HCT116 (cell line): ENCODE measurements at regions not wholly inside any gene's neighbourhood (a gene's known extent, or its start where the extent isn't known, plus 50 kb on each side); places are given as distances from the start of the nearest gene placed in this dataset.

Experiments used
- ATAC-seq: fragments of 200-7000 bp; cut with Tn5 transposase; 2 replicates; pipeline ENCODE4 v1.9.1; 2020; ENCODE audit warnings: mild to moderate bottlenecking, moderate library complexity
- BruUV-seq: library from RNA; stranded (reverse); fragments of 400-500 nt; replicated peaks from 2 replicates; lab custom pipeline; 2021; lab: Mats Ljungman, UMichigan
- CTCF ChIA-PET: fragments of 300-600 bp; sonication (Branson Sonifier 250); formaldehyde crosslinking; loops from one replicate; lab custom pipeline; 2021; ENCODE audit warnings: antibody characterized with exemption; lab: Charles Lee
- POLR2A ChIA-PET: fragments of 300-600, 350-600 bp; sonication (Branson Sonifier 250); formaldehyde crosslinking; loops from one replicate; lab custom pipeline; 2021; ENCODE audit warnings: antibody characterized with exemption; lab: Charles Lee
- RAD21 ChIA-PET, 2 experiments: fragments of 300-600 bp; sonication (Branson Sonifier 250); formaldehyde crosslinking; loops; one replicate each; lab custom pipeline; 2023; ENCODE audit warnings: low total read pairs in 2 of 2; ENCODE audit not compliant: uncharacterized antibody in 2 of 2, unreplicated experiment in 2 of 2, low non-redundant PET in 1 of 2; lab: Charles Lee
- DNase-seq: peaks from one replicate; pipeline ENCODE4 v3.0.0-alpha.2; 2010; ENCODE audit warnings: low read depth, low spot score
- H2AFZ ChIP-seq: fragments of 200-600 bp; shearing (Covaris generic), sonication (generic); 2 replicates; pipeline ENCODE4 v1.6.1; 2017; ENCODE audit warnings: low read depth, mixed run types, mixed read lengths, antibody characterized with exemption, low read length; ENCODE audit not compliant: poor library complexity, severe bottlenecking
- H3K27ac ChIP-seq: 2 replicates; pipeline ENCODE4 v1.5.1; 2012; ENCODE audit warnings: low read depth, low read length
- H3K27me3 ChIP-seq: fragments of 200-600 bp; sonication (generic); 2 replicates; pipeline ENCODE4 v1.6.1; 2016; ENCODE audit warnings: mixed run types, low read length, mixed read lengths; ENCODE audit not compliant: insufficient read depth
- H3K36me3 ChIP-seq, 2 experiments: fragments of 200-500 bp in 1 of 2; fragments of 200-600 bp in 1 of 2; sonication (Bioruptor generic) in 1 of 2; sonication (generic) in 1 of 2; 2 replicates each; pipeline versions ENCODE4 v1.5.1 to v1.6.1; 2014 to 2016; ENCODE audit warnings: low read length in 2 of 2, inconsistent platforms in 1 of 2, mixed read lengths in 1 of 2, mixed run types in 1 of 2; ENCODE audit not compliant: insufficient read depth in 2 of 2, control insufficient read depth in 1 of 2
- H3K4me1 ChIP-seq, 2 experiments: fragments of 200-600 bp in 1 of 2; sonication (generic) in 1 of 2; 2 replicates each; pipeline versions ENCODE4 v1.5.1 to v1.6.1; 2012 to 2017; ENCODE audit warnings: low read length in 2 of 2, inconsistent platforms in 1 of 2, mild to moderate bottlenecking in 1 of 2, mixed read lengths in 1 of 2, mixed run types in 1 of 2, moderate library complexity in 1 of 2; ENCODE audit not compliant: insufficient read depth in 2 of 2, control insufficient read depth in 1 of 2
- H3K4me2 ChIP-seq: fragments of 200-600 bp; sonication (generic); 2 replicates; pipeline ENCODE4 v1.6.1; 2017; ENCODE audit warnings: mixed run types, low read length, mixed read lengths
- H3K4me3 ChIP-seq, 2 experiments: fragments of 200-600 bp in 1 of 2; sonication (generic) in 1 of 2; replicated peaks in 1 of 2; 2 replicates each; pipeline ENCODE4 v1.5.1; 2011 to 2016; ENCODE audit warnings: low read length in 2 of 2, control low read depth in 1 of 2, low read depth in 1 of 2, mild to moderate bottlenecking in 1 of 2, mixed read lengths in 1 of 2, mixed run types in 1 of 2
- H3K79me2 ChIP-seq: fragments of 200-600 bp; sonication (generic); 2 replicates; pipeline ENCODE4 v1.6.1; 2017; ENCODE audit warnings: mild to moderate bottlenecking, mixed run types, low read length, moderate library complexity, mixed read lengths; ENCODE audit not compliant: insufficient read depth
- H3K9ac ChIP-seq: fragments of 200-600 bp; sonication (generic); 2 replicates; pipeline ENCODE4 v1.6.1; 2016; ENCODE audit warnings: low read length, mixed read lengths
- H3K9me2 ChIP-seq: fragments of 200-600 bp; sonication (generic), shearing (Covaris generic); 2 replicates; pipeline ENCODE4 v1.6.1; 2017; ENCODE audit warnings: mixed run types, mild to moderate bottlenecking, moderate library complexity; ENCODE audit not compliant: insufficient read depth
- H3K9me3 ChIP-seq, 2 experiments: fragments of 200-500 bp in 1 of 2; fragments of 200-600 bp in 1 of 2; sonication (Bioruptor generic) in 1 of 2; sonication (generic) in 1 of 2; 2 replicates each; pipeline ENCODE4 v1.6.1; 2014 to 2017; ENCODE audit warnings: low read length in 2 of 2, mixed read lengths in 2 of 2, inconsistent platforms in 1 of 2, low read depth in 1 of 2, mild to moderate bottlenecking in 1 of 2, mixed run types in 1 of 2, moderate library complexity in 1 of 2; ENCODE audit not compliant: control insufficient read depth in 1 of 2, insufficient read depth in 1 of 2
- H4K20me1 ChIP-seq: fragments of 200-600 bp; sonication (generic), shearing (Covaris generic); 2 replicates; pipeline ENCODE4 v1.6.1; 2017; ENCODE audit warnings: mixed run types, mild to moderate bottlenecking, moderate library complexity; ENCODE audit not compliant: insufficient read depth
- EGR1 ChIP-seq: IDR thresholded peaks from 2 replicates; pipeline ENCODE4 v1.6.1; 2012; ENCODE audit warnings: low read depth
- ELF1 ChIP-seq: IDR thresholded peaks from 2 replicates; pipeline ENCODE4 v1.6.1; 2012; ENCODE audit warnings: low read depth, borderline replicate concordance
- EZH2phosphoT487 ChIP-seq: fragments of 200-600 bp; IDR thresholded peaks from 2 replicates; pipeline ENCODE4 v1.6.1; 2018; ENCODE audit warnings: antibody characterized with exemption, borderline replicate concordance
- JUND ChIP-seq: IDR thresholded peaks from 2 replicates; pipeline ENCODE4 v1.6.1; 2012
- SIN3A ChIP-seq: IDR thresholded peaks from 2 replicates; pipeline ENCODE4 v1.6.1; 2012; ENCODE audit warnings: low read depth
- SRF ChIP-seq: IDR thresholded peaks from 2 replicates; pipeline ENCODE4 v1.6.1; 2012; ENCODE audit warnings: low read depth
- ZNF274 ChIP-seq: fragments of 200-500 bp; sonication (Bioruptor generic); IDR thresholded peaks from 2 replicates; pipeline ENCODE4 v1.6.1; 2014; ENCODE audit warnings: mild to moderate bottlenecking, low read depth, low read length, inconsistent platforms
- intact Hi-C: fragments of 100-400 bp; cut with micrococcal nuclease; formaldehyde crosslinking; loops from 2 replicates; pipeline ENCODE4 v1.10.0; 2022
- TF ChIP-seq, protein P1 (sequence below), 3 experiments: fragments of 200-600 bp in 1 of 3; sonication (generic) in 1 of 3; IDR thresholded peaks in 2 of 3; conservative IDR thresholded peaks in 1 of 3; 2 replicates each; pipeline ENCODE4 v1.5.1; 2012 to 2017; ENCODE audit warnings: low read depth in 2 of 3, low read length in 2 of 3, antibody characterized with exemption in 1 of 3, borderline replicate concordance in 1 of 3, control low read depth in 1 of 3, mild to moderate bottlenecking in 1 of 3, mixed read lengths in 1 of 3, mixed run types in 1 of 3, moderate library complexity in 1 of 3; ENCODE audit not compliant: insufficient read depth in 1 of 3
- TF ChIP-seq, protein P2 (sequence below): IDR thresholded peaks from 2 replicates; pipeline ENCODE4 v1.6.1; 2012; ENCODE audit warnings: low read depth

DNA sequence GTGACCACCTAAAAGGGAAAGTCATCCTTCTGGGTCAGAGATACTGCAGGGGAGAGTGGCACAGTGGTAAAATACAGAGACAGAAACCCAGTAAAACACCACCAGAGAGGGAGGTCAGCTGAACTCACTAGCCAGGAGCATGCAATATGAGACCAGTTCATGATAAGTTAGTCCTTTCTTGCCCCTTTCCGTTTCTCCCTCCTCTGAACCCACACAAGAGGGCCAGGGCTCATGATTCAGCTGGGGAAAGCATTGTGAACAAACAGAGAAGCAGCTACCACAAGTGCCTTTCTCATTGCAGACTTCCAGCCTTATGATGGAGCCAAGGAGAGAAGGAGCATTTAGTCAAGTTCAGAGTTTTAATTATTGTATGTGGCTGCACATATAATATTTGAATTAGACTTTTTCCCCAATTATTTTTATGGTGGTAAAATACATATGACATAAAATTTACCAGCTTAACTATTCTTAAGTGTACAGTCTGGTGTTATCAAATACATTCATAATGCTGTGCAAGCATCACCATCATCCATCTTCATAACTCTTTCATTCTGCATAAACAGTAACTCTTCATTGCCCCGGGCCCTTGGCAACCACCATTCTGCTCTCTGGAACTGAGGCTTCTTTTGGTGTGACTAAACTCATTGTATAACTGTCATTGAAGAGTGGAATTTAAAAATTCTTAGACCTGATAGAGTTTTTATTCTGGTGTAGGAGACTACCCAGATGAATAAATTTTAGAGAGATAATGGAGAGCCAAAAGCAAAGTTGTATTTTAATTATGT is 114.6 kb downstream of the DDIT4L start (continued):
- TF ChIP-seq, protein P1, sequence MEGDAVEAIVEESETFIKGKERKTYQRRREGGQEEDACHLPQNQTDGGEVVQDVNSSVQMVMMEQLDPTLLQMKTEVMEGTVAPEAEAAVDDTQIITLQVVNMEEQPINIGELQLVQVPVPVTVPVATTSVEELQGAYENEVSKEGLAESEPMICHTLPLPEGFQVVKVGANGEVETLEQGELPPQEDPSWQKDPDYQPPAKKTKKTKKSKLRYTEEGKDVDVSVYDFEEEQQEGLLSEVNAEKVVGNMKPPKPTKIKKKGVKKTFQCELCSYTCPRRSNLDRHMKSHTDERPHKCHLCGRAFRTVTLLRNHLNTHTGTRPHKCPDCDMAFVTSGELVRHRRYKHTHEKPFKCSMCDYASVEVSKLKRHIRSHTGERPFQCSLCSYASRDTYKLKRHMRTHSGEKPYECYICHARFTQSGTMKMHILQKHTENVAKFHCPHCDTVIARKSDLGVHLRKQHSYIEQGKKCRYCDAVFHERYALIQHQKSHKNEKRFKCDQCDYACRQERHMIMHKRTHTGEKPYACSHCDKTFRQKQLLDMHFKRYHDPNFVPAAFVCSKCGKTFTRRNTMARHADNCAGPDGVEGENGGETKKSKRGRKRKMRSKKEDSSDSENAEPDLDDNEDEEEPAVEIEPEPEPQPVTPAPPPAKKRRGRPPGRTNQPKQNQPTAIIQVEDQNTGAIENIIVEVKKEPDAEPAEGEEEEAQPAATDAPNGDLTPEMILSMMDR (IDR thresholded peaks at IDR 0.05 in 2 of 3, conservative IDR thresholded peaks at IDR 0.05 in 1 of 3; ENCODE audit: borderline replicate concordance in 1 of 3, insufficient read depth in 1 of 3, low read depth in 2 of 3, low read length in 2 of 3), result no peak
- TF ChIP-seq SRF, result no peak
- TF ChIP-seq, all 23 proteins: peak for 0

DNA sequence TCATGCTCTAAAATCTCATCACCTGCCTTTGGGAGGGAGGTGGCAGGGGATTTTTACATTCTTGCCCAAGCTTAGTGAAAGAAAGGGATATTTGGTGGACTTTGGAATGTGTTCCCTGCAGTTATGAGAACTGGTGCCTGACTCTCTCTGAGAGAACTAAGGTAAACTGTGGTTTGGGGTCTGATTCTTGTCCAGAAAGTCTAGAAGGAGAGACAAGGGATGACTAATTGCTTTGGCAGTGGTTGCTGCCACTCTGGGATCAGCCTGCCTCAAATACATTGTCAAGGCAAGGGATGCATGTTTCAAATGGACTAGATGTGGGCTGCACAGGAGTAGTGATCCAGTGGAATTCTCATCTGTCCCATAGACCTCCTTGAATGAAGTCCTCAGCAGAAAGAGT is 115.2 kb downstream of the DDIT4L start:
- Histone ChIP-seq H4K20me1 (no peaks in the 10 kb centered on the region), H3K79me2 (no peaks in the 10 kb centered on the region), H3K9me2 (no peaks in the 10 kb centered on the region), H2AFZ (no peak overlapping the region), H3K4me2 (no peak overlapping the region), H3K27ac (no peak overlapping the region), H3K9ac (no peak overlapping the region), H3K4me1 (no peaks in the 10 kb centered on the region), H3K4me3 (no peak overlapping the region), H3K9me3 (no peaks in the 10 kb centered on the region), H3K27me3 (no peaks in the 10 kb centered on the region), H3K36me3 (no peaks in the 10 kb centered on the region)
- BruUV-seq, result no TSS peak
- ChIA-PET CTCF (no interaction called here), RAD21 (no interaction called here), POLR2A (no interaction called here)
- no peak for ATAC-seq
- DNase-seq, result no peak
- TF ChIP-seq SIN3A (no peak), JUND (no peak), EZH2phosphoT487 (no peak), SRF (no peak), ELF1 (no peak), EGR1 (no peak), ZNF274 (no peak)
- TF ChIP-seq, protein P2, sequence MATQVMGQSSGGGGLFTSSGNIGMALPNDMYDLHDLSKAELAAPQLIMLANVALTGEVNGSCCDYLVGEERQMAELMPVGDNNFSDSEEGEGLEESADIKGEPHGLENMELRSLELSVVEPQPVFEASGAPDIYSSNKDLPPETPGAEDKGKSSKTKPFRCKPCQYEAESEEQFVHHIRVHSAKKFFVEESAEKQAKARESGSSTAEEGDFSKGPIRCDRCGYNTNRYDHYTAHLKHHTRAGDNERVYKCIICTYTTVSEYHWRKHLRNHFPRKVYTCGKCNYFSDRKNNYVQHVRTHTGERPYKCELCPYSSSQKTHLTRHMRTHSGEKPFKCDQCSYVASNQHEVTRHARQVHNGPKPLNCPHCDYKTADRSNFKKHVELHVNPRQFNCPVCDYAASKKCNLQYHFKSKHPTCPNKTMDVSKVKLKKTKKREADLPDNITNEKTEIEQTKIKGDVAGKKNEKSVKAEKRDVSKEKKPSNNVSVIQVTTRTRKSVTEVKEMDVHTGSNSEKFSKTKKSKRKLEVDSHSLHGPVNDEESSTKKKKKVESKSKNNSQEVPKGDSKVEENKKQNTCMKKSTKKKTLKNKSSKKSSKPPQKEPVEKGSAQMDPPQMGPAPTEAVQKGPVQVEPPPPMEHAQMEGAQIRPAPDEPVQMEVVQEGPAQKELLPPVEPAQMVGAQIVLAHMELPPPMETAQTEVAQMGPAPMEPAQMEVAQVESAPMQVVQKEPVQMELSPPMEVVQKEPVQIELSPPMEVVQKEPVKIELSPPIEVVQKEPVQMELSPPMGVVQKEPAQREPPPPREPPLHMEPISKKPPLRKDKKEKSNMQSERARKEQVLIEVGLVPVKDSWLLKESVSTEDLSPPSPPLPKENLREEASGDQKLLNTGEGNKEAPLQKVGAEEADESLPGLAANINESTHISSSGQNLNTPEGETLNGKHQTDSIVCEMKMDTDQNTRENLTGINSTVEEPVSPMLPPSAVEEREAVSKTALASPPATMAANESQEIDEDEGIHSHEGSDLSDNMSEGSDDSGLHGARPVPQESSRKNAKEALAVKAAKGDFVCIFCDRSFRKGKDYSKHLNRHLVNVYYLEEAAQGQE, result no peak
- intact Hi-C loops, result no loop called here
